ENCODE measurements at regions not wholly inside any gene's neighbourhood (a gene's known extent, or its start where the extent isn't known, plus 50 kb on each side); places are given as distances from the start of the nearest gene placed in this dataset.
"Not testable (repeated sequence)": the region's sequence is repeated elsewhere in the genome, so short reads cannot be mapped to it uniquely, and the experiment has no call there.

DNA sequence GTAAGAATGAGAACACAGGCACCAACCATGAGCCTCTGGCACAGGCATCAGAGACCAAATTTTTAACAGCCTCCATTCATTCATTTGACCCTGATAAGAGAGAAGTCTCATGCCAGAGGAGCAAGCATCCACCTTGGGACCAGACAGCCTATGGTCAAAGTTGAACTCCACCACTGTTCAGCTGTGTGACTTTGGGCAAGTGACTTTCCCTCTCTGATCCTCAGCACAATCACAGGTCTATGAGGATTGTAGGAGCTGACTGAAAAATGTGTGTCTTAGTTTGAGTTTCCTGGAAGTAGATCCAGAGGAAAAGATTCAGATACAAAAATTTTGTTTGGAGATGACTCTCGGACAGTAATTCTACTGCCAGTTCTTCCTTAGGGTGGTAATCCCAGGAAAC is 645.1 kb upstream of the DEFB115 start:
- no peak overlapping the region for H2AFZ ChIP-seq (ENCODE audit: low read length)
- H3K4me1 ChIP-seq (ENCODE audit: insufficient read depth, low read length) = no peaks in the 10 kb centered on the region
- H4K20me1 ChIP-seq (ENCODE audit: insufficient read depth, low read length) = no peaks in the 10 kb centered on the region
- peaks cover 3% of the 10 kb centered on the region for H3K9me3 ChIP-seq (ENCODE audit: low read depth, low read length)
- no peak overlapping the region for H3K27ac ChIP-seq (ENCODE audit: low read depth, low read length)
- no peak for DNase-seq (ENCODE audit: insufficient read length, low spot score, missing footprints)
- no peak overlapping the region for H3K4me3 ChIP-seq (ENCODE audit: insufficient read depth, low read length)
- H3K36me3 ChIP-seq (ENCODE audit: insufficient read depth, low read length) = no peaks in the 10 kb centered on the region
- H3K27me3 ChIP-seq (ENCODE audit: insufficient read depth, low read length) = no peaks in the 10 kb centered on the region
- TF ChIP-seq, protein P1, sequence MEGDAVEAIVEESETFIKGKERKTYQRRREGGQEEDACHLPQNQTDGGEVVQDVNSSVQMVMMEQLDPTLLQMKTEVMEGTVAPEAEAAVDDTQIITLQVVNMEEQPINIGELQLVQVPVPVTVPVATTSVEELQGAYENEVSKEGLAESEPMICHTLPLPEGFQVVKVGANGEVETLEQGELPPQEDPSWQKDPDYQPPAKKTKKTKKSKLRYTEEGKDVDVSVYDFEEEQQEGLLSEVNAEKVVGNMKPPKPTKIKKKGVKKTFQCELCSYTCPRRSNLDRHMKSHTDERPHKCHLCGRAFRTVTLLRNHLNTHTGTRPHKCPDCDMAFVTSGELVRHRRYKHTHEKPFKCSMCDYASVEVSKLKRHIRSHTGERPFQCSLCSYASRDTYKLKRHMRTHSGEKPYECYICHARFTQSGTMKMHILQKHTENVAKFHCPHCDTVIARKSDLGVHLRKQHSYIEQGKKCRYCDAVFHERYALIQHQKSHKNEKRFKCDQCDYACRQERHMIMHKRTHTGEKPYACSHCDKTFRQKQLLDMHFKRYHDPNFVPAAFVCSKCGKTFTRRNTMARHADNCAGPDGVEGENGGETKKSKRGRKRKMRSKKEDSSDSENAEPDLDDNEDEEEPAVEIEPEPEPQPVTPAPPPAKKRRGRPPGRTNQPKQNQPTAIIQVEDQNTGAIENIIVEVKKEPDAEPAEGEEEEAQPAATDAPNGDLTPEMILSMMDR (IDR thresholded peaks at IDR 0.05; ENCODE audit: extremely low read depth, low read depth, low read length) = no peak
- H3K4me2 ChIP-seq (ENCODE audit: insufficient read depth, low read length) = no peak overlapping the region
- no peaks in the 10 kb centered on the region for H3K79me2 ChIP-seq (ENCODE audit: insufficient read depth, low read length)

DNA sequence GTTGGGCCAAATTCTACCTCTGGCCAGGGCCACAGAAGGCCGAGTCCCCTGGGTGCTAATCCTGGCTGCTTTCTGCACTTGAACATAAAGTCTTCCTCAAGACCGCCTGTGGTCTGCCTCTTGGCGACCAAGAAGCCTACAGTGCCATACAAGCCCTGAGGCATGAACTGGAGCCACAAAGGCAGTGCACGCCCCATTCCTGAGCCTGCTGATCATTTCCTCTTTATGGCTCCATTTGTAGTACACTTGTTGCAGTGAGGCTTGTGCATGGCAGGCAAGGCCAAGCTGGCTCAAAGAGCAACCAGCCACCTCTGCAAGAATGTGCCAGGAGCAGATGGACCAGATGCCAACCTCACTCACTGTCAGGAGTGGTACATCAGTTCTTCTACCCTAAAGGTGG is 636.1 kb upstream of the DEFB115 start:
- H3K4me1 ChIP-seq (ENCODE audit: insufficient read depth, low read length); H4K20me1 ChIP-seq (ENCODE audit: insufficient read depth, low read length); DNase-seq (ENCODE audit: insufficient read length, low spot score, missing footprints); H3K9me3 ChIP-seq (ENCODE audit: low read depth, low read length); H2AFZ ChIP-seq (ENCODE audit: low read length); H3K36me3 ChIP-seq (ENCODE audit: insufficient read depth, low read length); H3K4me2 ChIP-seq (ENCODE audit: insufficient read depth, low read length); H3K27ac ChIP-seq (ENCODE audit: low read depth, low read length); H3K4me3 ChIP-seq (ENCODE audit: insufficient read depth, low read length); H3K27me3 ChIP-seq (ENCODE audit: insufficient read depth, low read length); H3K79me2 ChIP-seq (ENCODE audit: insufficient read depth, low read length): not testable (repeated sequence)

DNA sequence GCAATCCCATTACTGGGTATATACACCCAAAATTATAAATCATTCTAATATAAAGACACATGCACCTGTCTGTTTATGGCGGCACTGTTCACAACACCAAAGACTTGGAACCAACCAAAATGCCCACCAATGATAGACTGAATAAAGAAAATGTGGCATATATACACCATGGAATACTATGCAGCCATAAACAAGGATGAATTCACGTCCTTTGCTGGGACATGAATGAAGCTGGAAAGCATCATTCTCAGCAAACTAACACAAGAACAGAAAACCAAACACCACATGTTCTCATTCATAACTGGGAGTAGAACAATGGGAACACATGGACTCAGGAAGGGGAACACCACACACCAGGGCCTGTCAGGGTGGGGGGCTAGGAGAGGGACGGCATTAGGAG is 633.2 kb upstream of the DEFB115 start:
- not testable (repeated sequence) for H3K4me1 ChIP-seq (ENCODE audit: insufficient read depth, low read length); H3K9me3 ChIP-seq (ENCODE audit: low read depth, low read length); H4K20me1 ChIP-seq (ENCODE audit: insufficient read depth, low read length); H2AFZ ChIP-seq (ENCODE audit: low read length); H3K79me2 ChIP-seq (ENCODE audit: insufficient read depth, low read length); H3K4me2 ChIP-seq (ENCODE audit: insufficient read depth, low read length); H3K36me3 ChIP-seq (ENCODE audit: insufficient read depth, low read length); DNase-seq (ENCODE audit: insufficient read length, low spot score, missing footprints); H3K4me3 ChIP-seq (ENCODE audit: insufficient read depth, low read length); H3K27me3 ChIP-seq (ENCODE audit: insufficient read depth, low read length); H3K27ac ChIP-seq (ENCODE audit: low read depth, low read length)

DNA sequence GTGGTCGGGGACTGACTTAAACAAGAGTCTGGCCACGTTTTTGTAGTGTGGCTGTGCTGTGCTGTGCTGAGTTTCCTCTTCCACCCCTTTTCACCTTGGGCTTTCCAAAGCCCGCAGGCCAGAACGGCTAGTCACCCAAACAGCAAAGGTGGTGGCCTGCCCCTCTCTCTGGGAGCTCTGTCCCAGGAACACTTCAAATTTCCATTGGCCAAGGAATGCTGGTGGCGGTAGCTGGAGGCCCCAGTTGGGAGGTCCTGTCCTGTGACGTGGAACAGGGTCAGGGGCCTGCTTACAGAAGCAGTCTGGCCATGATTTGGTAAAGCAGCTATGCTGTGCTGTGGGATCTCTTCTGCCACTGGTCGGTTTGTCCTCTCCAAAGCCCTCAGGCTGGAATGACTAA is 628.1 kb upstream of the DEFB115 start:
- DNase-seq (ENCODE audit: insufficient read length, low spot score, missing footprints); H3K9me3 ChIP-seq (ENCODE audit: low read depth, low read length); H3K27ac ChIP-seq (ENCODE audit: low read depth, low read length); H3K36me3 ChIP-seq (ENCODE audit: insufficient read depth, low read length); H3K27me3 ChIP-seq (ENCODE audit: insufficient read depth, low read length); H2AFZ ChIP-seq (ENCODE audit: low read length); H3K4me3 ChIP-seq (ENCODE audit: insufficient read depth, low read length); H3K79me2 ChIP-seq (ENCODE audit: insufficient read depth, low read length); H4K20me1 ChIP-seq (ENCODE audit: insufficient read depth, low read length); H3K4me2 ChIP-seq (ENCODE audit: insufficient read depth, low read length); H3K4me1 ChIP-seq (ENCODE audit: insufficient read depth, low read length): not testable (repeated sequence)

DNA sequence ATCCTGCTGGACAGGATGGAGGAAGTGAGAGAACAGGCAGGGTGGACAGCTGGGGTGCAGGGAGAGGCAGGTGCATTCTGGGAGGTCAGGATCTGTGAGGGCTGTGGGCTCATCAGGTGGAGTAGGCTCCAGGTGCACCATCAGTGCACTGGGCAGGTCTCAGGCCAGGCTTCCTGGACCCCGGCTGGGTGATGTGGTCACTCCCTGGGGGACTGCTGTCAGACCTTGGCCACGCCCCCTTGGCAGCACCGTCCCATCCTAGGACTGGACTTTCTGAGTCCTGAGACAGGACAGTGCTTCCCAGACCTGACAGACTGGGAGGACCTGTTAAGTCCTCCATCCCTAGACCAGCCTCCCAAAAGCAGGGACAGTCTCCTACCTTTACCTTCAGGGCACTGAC is 626.7 kb upstream of the DEFB115 start:
- TF ChIP-seq, protein P1 (IDR thresholded peaks at IDR 0.05; ENCODE audit: extremely low read depth, low read depth, low read length) = no peak
- H3K9me3 ChIP-seq (ENCODE audit: low read depth, low read length) = no peaks in the 10 kb centered on the region
- no peaks in the 10 kb centered on the region for H3K36me3 ChIP-seq (ENCODE audit: insufficient read depth, low read length)
- no peaks in the 10 kb centered on the region for H3K27me3 ChIP-seq (ENCODE audit: insufficient read depth, low read length)
- H3K27ac ChIP-seq (ENCODE audit: low read depth, low read length) = no peak overlapping the region
- H3K4me2 ChIP-seq (ENCODE audit: insufficient read depth, low read length) = no peak overlapping the region
- H3K4me3 ChIP-seq (ENCODE audit: insufficient read depth, low read length) = no peak overlapping the region
- H3K4me1 ChIP-seq (ENCODE audit: insufficient read depth, low read length) = no peaks in the 10 kb centered on the region
- H2AFZ ChIP-seq (ENCODE audit: low read length) = no peak overlapping the region
- H3K79me2 ChIP-seq (ENCODE audit: insufficient read depth, low read length) = no peaks in the 10 kb centered on the region
- DNase-seq (ENCODE audit: insufficient read length, low spot score, missing footprints) = no peak
- no peaks in the 10 kb centered on the region for H4K20me1 ChIP-seq (ENCODE audit: insufficient read depth, low read length)

DNA sequence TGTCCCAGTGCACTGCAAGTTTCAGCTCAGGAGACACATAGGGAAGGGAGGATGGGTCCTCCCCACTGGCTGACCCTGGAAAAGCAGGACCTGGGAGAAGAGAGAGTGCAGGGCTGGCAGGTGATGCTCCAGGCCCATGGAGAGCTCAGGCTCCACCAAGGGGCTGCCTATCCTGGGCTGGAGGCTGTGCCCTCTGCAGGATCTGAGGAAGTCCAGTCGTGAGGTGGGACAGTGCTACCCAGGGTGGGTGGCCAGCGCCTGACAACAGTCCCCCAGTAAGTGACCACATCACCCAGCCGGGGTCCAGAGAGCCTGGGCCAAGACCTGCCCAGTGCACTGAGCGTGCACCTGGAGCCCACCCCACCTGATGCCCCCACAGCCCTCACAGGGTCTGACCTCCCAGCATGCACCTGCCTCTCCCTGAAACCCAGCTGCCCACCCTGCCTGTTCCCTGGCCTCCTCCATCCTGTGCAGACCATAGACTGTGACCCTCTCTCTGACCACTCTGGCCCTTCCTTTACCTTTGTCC is 626.1 kb upstream of the DEFB115 start:
- H3K4me3 ChIP-seq (ENCODE audit: insufficient read depth, low read length); H3K27me3 ChIP-seq (ENCODE audit: insufficient read depth, low read length); H3K4me1 ChIP-seq (ENCODE audit: insufficient read depth, low read length); H3K9me3 ChIP-seq (ENCODE audit: low read depth, low read length); H3K36me3 ChIP-seq (ENCODE audit: insufficient read depth, low read length); DNase-seq (ENCODE audit: insufficient read length, low spot score, missing footprints); H3K79me2 ChIP-seq (ENCODE audit: insufficient read depth, low read length); H3K27ac ChIP-seq (ENCODE audit: low read depth, low read length); H4K20me1 ChIP-seq (ENCODE audit: insufficient read depth, low read length); H2AFZ ChIP-seq (ENCODE audit: low read length); H3K4me2 ChIP-seq (ENCODE audit: insufficient read depth, low read length): not testable (repeated sequence)

DNA sequence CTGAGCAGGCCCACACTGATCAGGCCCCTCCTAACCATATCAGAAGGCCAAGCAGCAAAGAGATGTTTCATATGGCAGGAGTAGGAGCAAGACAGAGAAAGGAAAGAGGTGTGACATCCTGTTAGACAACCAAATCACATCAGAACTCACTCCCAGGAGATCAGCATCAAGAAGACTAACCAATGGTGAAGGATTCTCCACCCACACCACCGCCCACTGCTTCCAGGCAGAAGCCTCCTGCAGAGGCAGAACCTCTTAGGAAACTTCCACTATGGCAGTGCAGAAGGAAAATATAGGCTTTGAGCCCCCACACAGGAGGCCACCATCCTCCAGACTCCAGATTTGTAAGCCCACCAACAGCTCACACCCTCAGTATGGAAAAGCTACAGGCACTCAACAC is 624.7 kb upstream of the DEFB115 start:
- not testable (repeated sequence) for H4K20me1 ChIP-seq (ENCODE audit: insufficient read depth, low read length); H3K27ac ChIP-seq (ENCODE audit: low read depth, low read length); H2AFZ ChIP-seq (ENCODE audit: low read length); H3K79me2 ChIP-seq (ENCODE audit: insufficient read depth, low read length); DNase-seq (ENCODE audit: insufficient read length, low spot score, missing footprints); H3K9me3 ChIP-seq (ENCODE audit: low read depth, low read length); H3K4me2 ChIP-seq (ENCODE audit: insufficient read depth, low read length); H3K4me3 ChIP-seq (ENCODE audit: insufficient read depth, low read length); H3K27me3 ChIP-seq (ENCODE audit: insufficient read depth, low read length); H3K4me1 ChIP-seq (ENCODE audit: insufficient read depth, low read length); H3K36me3 ChIP-seq (ENCODE audit: insufficient read depth, low read length)

DNA sequence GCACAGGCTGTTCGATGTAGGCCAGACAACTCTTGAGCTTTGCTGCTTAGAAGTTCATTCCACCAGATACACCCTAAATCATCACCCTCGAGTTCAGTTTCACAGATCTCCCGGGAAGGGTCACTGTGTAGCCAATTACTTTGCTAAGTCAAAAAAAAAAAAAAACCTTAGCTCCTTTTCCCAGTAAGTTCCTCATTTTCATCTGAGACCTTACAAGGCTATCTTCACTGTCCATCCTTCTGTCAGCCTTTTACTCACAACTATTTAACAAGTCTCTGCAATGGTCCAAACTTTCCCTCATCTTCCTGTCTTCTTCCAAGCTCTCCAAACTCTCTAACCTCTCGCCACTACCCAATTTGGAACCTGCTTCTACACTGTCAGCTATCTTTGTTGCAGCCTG is 615.9 kb upstream of the DEFB115 start:
- not testable (repeated sequence) for H2AFZ ChIP-seq (ENCODE audit: low read length); H3K27me3 ChIP-seq (ENCODE audit: insufficient read depth, low read length); H3K27ac ChIP-seq (ENCODE audit: low read depth, low read length); H3K79me2 ChIP-seq (ENCODE audit: insufficient read depth, low read length); H3K4me2 ChIP-seq (ENCODE audit: insufficient read depth, low read length); H3K4me1 ChIP-seq (ENCODE audit: insufficient read depth, low read length); H3K9me3 ChIP-seq (ENCODE audit: low read depth, low read length); H3K4me3 ChIP-seq (ENCODE audit: insufficient read depth, low read length); DNase-seq (ENCODE audit: insufficient read length, low spot score, missing footprints); H4K20me1 ChIP-seq (ENCODE audit: insufficient read depth, low read length); H3K36me3 ChIP-seq (ENCODE audit: insufficient read depth, low read length)

All from osteoblast (primary cell).